ENCODE measurements at regions not wholly inside any gene's neighbourhood (a gene's known extent, or its start where the extent isn't known, plus 50 kb on each side); places are given as distances from the start of the nearest gene placed in this dataset.
A peak's percentile ranks its signal among the peaks of the same experiment; 100 is the strongest.

DNA sequence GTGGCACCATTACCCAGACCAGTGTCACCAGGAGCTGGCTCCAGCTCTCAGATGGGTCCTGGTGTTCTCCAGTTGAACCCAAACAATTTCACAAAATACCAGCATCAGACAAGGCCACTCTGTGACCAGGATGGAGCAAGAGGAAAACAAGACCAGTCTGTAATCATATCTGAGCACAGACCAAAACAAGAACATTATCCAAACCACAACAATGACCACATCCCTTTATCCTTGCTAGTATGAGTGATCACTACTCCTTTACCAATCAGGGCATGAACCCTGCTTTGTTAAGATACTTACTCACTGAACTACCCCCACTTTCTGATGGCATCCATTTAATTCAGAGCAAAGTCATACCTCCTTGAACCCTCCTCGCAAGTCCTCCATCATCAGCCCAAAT, 145.9 kb downstream of the NUFIP1 start:
- CTCF ChIA-PET = interaction anchor here (0.8 kb wide), 1 partner anchor 27 kb away, joined by 3 read pairs; no protein-coding TSS in a partner anchor
- DNase-seq (ENCODE audit: low read depth, low spot score) = no peak
- TF ChIP-seq CTCF (IDR thresholded peaks at IDR 0.05; ENCODE audit: insufficient read depth, low read length, missing control alignments) = no peak
- no peak overlapping the region for H3K4me3 ChIP-seq (ENCODE audit: low read depth, low read length)
- POLR2A ChIA-PET = no interaction called here

- no peak for TF ChIP-seq CTCF (IDR thresholded peaks at IDR 0.05; ENCODE audit: insufficient read depth, low read length, missing control alignments)
- ChIA-PET CTCF (no interaction called here), POLR2A (interaction anchor here (0.7 kb wide), 1 partner anchor 900 kb away, joined by 3 read pairs; no protein-coding TSS in a partner anchor)
- DNase-seq (ENCODE audit: low read depth, low spot score) = peak; percentile 38
- H3K4me3 ChIP-seq (ENCODE audit: low read depth, low read length) = no peak overlapping the region
Observed at GRCh38 chr13:44842158-44842557, 147.1 kb downstream of the NUFIP1 start.

GRCh38 chr13:44840131-44840530, 149.1 kb downstream of the NUFIP1 start:
- DNase-seq (ENCODE audit: low read depth, low spot score) = no peak
- POLR2A ChIA-PET = no interaction called here
- CTCF ChIA-PET = no interaction called here
- H3K4me3 ChIP-seq (ENCODE audit: low read depth, low read length) = no peak overlapping the region
- no peak for TF ChIP-seq CTCF (IDR thresholded peaks at IDR 0.05; ENCODE audit: insufficient read depth, low read length, missing control alignments)

GRCh38 chr13:44837250-44837649, 152.0 kb downstream of the NUFIP1 start:
- ChIA-PET POLR2A (interaction anchor here (0.7 kb wide), 1 partner anchor 47 kb away, joined by 3 read pairs; no protein-coding TSS in a partner anchor), CTCF (no interaction called here)
- DNase-seq (ENCODE audit: low read depth, low spot score) = no peak
- TF ChIP-seq CTCF (IDR thresholded peaks at IDR 0.05; ENCODE audit: insufficient read depth, low read length, missing control alignments) = no peak
- no peak overlapping the region for H3K4me3 ChIP-seq (ENCODE audit: low read depth, low read length)

GRCh38 chr13:44834404-44834803, 154.9 kb downstream of the NUFIP1 start:
- ChIA-PET POLR2A (no interaction called here), CTCF (no interaction called here)
- no peak for DNase-seq (ENCODE audit: low read depth, low spot score)
- no peak overlapping the region for H3K4me3 ChIP-seq (ENCODE audit: low read depth, low read length)
- TF ChIP-seq CTCF (IDR thresholded peaks at IDR 0.05; ENCODE audit: insufficient read depth, low read length, missing control alignments) = no peak

GRCh38 chr13:44833626-44834025, 155.6 kb downstream of the NUFIP1 start:
- ChIA-PET POLR2A (no interaction called here), CTCF (interaction anchor here (1.3 kb wide), 1 partner anchor 10 kb away, joined by 6 read pairs; no protein-coding TSS in a partner anchor)
- H3K4me3 ChIP-seq (ENCODE audit: low read depth, low read length) = no peak overlapping the region
- no peak for DNase-seq (ENCODE audit: low read depth, low spot score)
- no peak for TF ChIP-seq CTCF (IDR thresholded peaks at IDR 0.05; ENCODE audit: insufficient read depth, low read length, missing control alignments)
